SK-N-SH (cell line): ENCODE measurements at regions not wholly inside any gene's neighbourhood (a gene's known extent, or its start where the extent isn't known, plus 50 kb on each side); places are given as distances from the start of the nearest gene placed in this dataset.

Experiments
- CTCF ChIA-PET: fragments of 300-600, 350-600 bp; formaldehyde crosslinking; extraction: SDS; loops from one replicate; lab custom pipeline; 2021; lab: Yijun Ruan, JAX
- POLR2A ChIA-PET: fragments of 350-600 bp; sonication (Branson Sonifier 250); formaldehyde crosslinking; extraction: SDS; loops from one replicate; lab custom pipeline; 2020; ENCODE audit warnings: antibody characterized with exemption, inconsistent platforms; lab: Yijun Ruan, JAX
- DNase-seq: peaks from one replicate; pipeline ENCODE4 v3.0.0; 2012
- H2AFZ ChIP-seq: fragments of 200-600 bp; sonication (generic); 2 replicates; pipeline ENCODE4 v1.8.1; 2016; ENCODE audit warnings: antibody characterized with exemption, mild to moderate bottlenecking, low read depth
- H3F3A ChIP-seq: fragments of 200-600 bp; sonication (generic); replicated peaks from 2 replicates; pipeline ENCODE3; 2016; ENCODE audit warnings: antibody characterized with exemption, mild to moderate bottlenecking; ENCODE audit not compliant: insufficient read depth
- H3K27ac ChIP-seq, 2 experiments: fragments of 200-500 bp in 1 of 2; fragments of 200-600 bp in 1 of 2; sonication (Bioruptor generic) in 1 of 2; sonication (generic), shearing (Covaris generic) in 1 of 2; 2 replicates each; pipeline versions ENCODE4 v1.5.1 to v1.6.1; 2014 to 2016; ENCODE audit warnings: low read depth in 2 of 2, inconsistent platforms in 1 of 2, low read length in 1 of 2, mild to moderate bottlenecking in 1 of 2, mixed read lengths in 1 of 2
- H3K27me3 ChIP-seq: fragments of 200-600 bp; sonication (generic), shearing (Covaris generic); 2 replicates; pipeline ENCODE4 v1.6.1; 2016; ENCODE audit warnings: mixed run types; ENCODE audit not compliant: insufficient read depth
- H3K36me3 ChIP-seq, 2 experiments: fragments of 200-500 bp in 1 of 2; fragments of 200-600 bp in 1 of 2; sonication (Bioruptor generic) in 1 of 2; sonication (generic) in 1 of 2; replicated peaks in 1 of 2; 2 replicates each; pipeline versions ENCODE3 to v1.5.1; 2014 to 2016; ENCODE audit warnings: low read length in 1 of 2, mild to moderate bottlenecking in 1 of 2; ENCODE audit not compliant: insufficient read depth in 2 of 2, control insufficient read depth in 1 of 2
- H3K4me1 ChIP-seq, 2 experiments: fragments of 200-500 bp in 1 of 2; fragments of 200-600 bp in 1 of 2; sonication (Bioruptor generic) in 1 of 2; sonication (generic), shearing (Covaris generic) in 1 of 2; 2 replicates each; pipeline versions ENCODE4 v1.5.1 to v1.6.1; 2014 to 2016; ENCODE audit warnings: low read depth in 1 of 2, low read length in 1 of 2, mixed run types in 1 of 2; ENCODE audit not compliant: insufficient read depth in 2 of 2, control insufficient read depth in 1 of 2
- H3K4me2 ChIP-seq: fragments of 200-600 bp; sonication (generic), shearing (Covaris generic); 2 replicates; pipeline ENCODE4 v1.6.1; 2017; ENCODE audit warnings: mixed run types
- H3K4me3 ChIP-seq, 2 experiments: fragments of 200-500 bp in 1 of 2; fragments of 200-600 bp in 1 of 2; sonication (Bioruptor generic) in 1 of 2; sonication (generic), shearing (Covaris generic) in 1 of 2; 2 replicates each; pipeline versions ENCODE4 v1.5.1 to v1.8.1; 2014 to 2016; ENCODE audit warnings: low read depth in 2 of 2, inconsistent platforms in 1 of 2, low read length in 1 of 2, mild to moderate bottlenecking in 1 of 2, mixed read lengths in 1 of 2, moderate library complexity in 1 of 2
- H3K79me2 ChIP-seq: fragments of 200-600 bp; sonication (generic); 2 replicates; pipeline ENCODE4 v1.8.1; 2017; ENCODE audit warnings: mild to moderate bottlenecking; ENCODE audit not compliant: insufficient read depth
- H3K9ac ChIP-seq: fragments of 200-600 bp; sonication (generic); 2 replicates; pipeline ENCODE4 v1.6.1; 2017; ENCODE audit warnings: mixed run types
- H3K9me2 ChIP-seq: fragments of 200-600 bp; sonication (generic); 2 replicates; pipeline ENCODE4 v1.6.1; 2017; ENCODE audit warnings: mixed run types
- H3K9me3 ChIP-seq: fragments of 200-600 bp; sonication (generic); 2 replicates; pipeline ENCODE4 v1.6.1; 2017; ENCODE audit warnings: mixed run types, mild to moderate bottlenecking, moderate library complexity
- H4K20me1 ChIP-seq: fragments of 200-600 bp; sonication (generic); 2 replicates; pipeline ENCODE4 v1.6.1; 2017; ENCODE audit warnings: mild to moderate bottlenecking, mixed run types; ENCODE audit not compliant: insufficient read depth
- EP300 ChIP-seq, 2 experiments: IDR thresholded peaks; 2 replicates each; pipeline versions ENCODE4 v1.4.0 to v1.6.1; 2012; ENCODE audit warnings: borderline replicate concordance in 1 of 2, low read depth in 1 of 2, low read length in 1 of 2
- EZH2phosphoT487 ChIP-seq: fragments of 200-600 bp; sonication (generic); IDR thresholded peaks from 2 replicates; pipeline ENCODE4 v1.6.1; 2017; ENCODE audit warnings: low read depth, mixed run types, mild to moderate bottlenecking, antibody characterized with exemption, moderate library complexity, borderline replicate concordance
- FOSL2 ChIP-seq: IDR thresholded peaks from 2 replicates; pipeline ENCODE4 v1.4.0; 2012; ENCODE audit warnings: low read depth, mild to moderate bottlenecking, moderate library complexity, borderline replicate concordance
- FOXJ3 ChIP-seq: sonication (generic); formaldehyde crosslinking; IDR thresholded peaks from 2 replicates; pipeline ENCODE4 v1.5.1; 2020; ENCODE audit warnings: mild to moderate bottlenecking, missing genetic modification reagents
- FOXM1 ChIP-seq: IDR thresholded peaks from 2 replicates; pipeline ENCODE4 v1.4.0; 2012; ENCODE audit warnings: low read depth, mild to moderate bottlenecking
- GATA2 ChIP-seq: sonication (generic); formaldehyde crosslinking; IDR thresholded peaks from 2 replicates; pipeline ENCODE4 v1.5.0; 2020; ENCODE audit warnings: mild to moderate bottlenecking, missing genetic modification reagents
- JUND ChIP-seq: IDR thresholded peaks from 2 replicates; pipeline ENCODE4 v1.4.0; 2012
- MXI1 ChIP-seq: IDR thresholded peaks from 2 replicates; pipeline ENCODE4 v1.6.1; 2012; ENCODE audit warnings: mild to moderate bottlenecking, low read depth, low read length, improper control_type of control experiment
- NRF1 ChIP-seq: IDR thresholded peaks from 2 replicates; pipeline ENCODE4 v1.6.1; 2012; ENCODE audit warnings: low read depth, mild to moderate bottlenecking, low read length
- POLR2AphosphoS5 ChIP-seq: IDR thresholded peaks from 2 replicates; pipeline ENCODE4 v1.6.1; 2012; ENCODE audit warnings: low read depth, low read length
- RFX5 ChIP-seq: IDR thresholded peaks from 2 replicates; pipeline ENCODE4 v1.6.1; 2012; ENCODE audit warnings: mild to moderate bottlenecking, improper control_type of control experiment, low read length
- RXRA ChIP-seq: IDR thresholded peaks from 2 replicates; pipeline ENCODE4 v1.4.0; 2012; ENCODE audit warnings: low read depth, mild to moderate bottlenecking, borderline replicate concordance
- SIN3A ChIP-seq: IDR thresholded peaks from 2 replicates; pipeline ENCODE4 v1.6.1; 2012; ENCODE audit warnings: low read depth, mild to moderate bottlenecking, low read length, moderate library complexity, borderline replicate concordance
- YY1 ChIP-seq: IDR thresholded peaks from 2 replicates; pipeline ENCODE4 v1.4.0; 2012; ENCODE audit warnings: low read depth, mild to moderate bottlenecking
- WGBS: methylation state at CpG from one replicate; pipeline ENCODE4 v1.1.6; 2017; ENCODE audit warnings: low lambda C conversion rate; 5-methylcytosine and 5-hydroxymethylcytosine counted together
- TF ChIP-seq, protein P1 (sequence below): IDR thresholded peaks from 2 replicates; pipeline ENCODE4 v1.6.1; 2012; ENCODE audit warnings: mild to moderate bottlenecking, low read depth, low read length, moderate library complexity
- TF ChIP-seq, protein P2 (sequence below): IDR thresholded peaks from 2 replicates; pipeline ENCODE4 v1.4.0; 2012; ENCODE audit warnings: low read depth, borderline replicate concordance
- TF ChIP-seq, protein P3 (sequence below): IDR thresholded peaks from 2 replicates; pipeline ENCODE4 v1.4.0; 2012; ENCODE audit warnings: low read depth, borderline replicate concordance
- TF ChIP-seq, protein P4 (sequence below): IDR thresholded peaks from 2 replicates; pipeline ENCODE4; 2012

DNA sequence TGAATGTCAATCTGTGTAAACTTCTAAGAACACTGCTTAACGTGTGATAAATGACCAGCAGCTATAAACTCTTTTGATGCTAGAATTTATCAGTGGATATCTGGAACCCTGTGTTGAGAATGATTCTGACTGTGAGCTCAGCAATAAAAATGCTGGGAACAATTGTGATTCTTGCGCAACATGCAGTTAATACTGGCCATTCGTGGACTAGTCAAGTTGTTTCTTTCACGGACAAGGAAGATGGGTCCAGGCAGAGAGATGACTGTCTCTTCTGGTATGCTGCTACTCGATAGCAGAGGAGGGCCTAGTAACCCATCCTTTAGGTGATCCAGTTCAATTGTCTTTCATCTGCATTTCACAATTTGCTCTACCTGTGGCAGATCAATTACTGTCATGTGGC is 394.8 kb upstream of the IGFBP3 start (continued):
- TF ChIP-seq, protein P1, sequence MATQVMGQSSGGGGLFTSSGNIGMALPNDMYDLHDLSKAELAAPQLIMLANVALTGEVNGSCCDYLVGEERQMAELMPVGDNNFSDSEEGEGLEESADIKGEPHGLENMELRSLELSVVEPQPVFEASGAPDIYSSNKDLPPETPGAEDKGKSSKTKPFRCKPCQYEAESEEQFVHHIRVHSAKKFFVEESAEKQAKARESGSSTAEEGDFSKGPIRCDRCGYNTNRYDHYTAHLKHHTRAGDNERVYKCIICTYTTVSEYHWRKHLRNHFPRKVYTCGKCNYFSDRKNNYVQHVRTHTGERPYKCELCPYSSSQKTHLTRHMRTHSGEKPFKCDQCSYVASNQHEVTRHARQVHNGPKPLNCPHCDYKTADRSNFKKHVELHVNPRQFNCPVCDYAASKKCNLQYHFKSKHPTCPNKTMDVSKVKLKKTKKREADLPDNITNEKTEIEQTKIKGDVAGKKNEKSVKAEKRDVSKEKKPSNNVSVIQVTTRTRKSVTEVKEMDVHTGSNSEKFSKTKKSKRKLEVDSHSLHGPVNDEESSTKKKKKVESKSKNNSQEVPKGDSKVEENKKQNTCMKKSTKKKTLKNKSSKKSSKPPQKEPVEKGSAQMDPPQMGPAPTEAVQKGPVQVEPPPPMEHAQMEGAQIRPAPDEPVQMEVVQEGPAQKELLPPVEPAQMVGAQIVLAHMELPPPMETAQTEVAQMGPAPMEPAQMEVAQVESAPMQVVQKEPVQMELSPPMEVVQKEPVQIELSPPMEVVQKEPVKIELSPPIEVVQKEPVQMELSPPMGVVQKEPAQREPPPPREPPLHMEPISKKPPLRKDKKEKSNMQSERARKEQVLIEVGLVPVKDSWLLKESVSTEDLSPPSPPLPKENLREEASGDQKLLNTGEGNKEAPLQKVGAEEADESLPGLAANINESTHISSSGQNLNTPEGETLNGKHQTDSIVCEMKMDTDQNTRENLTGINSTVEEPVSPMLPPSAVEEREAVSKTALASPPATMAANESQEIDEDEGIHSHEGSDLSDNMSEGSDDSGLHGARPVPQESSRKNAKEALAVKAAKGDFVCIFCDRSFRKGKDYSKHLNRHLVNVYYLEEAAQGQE = no peak
- TF ChIP-seq FOSL2 = no peak
- TF ChIP-seq SIN3A = no peak
- TF ChIP-seq RFX5 = no peak
- TF ChIP-seq MXI1 = no peak
- TF ChIP-seq, all 33 proteins: peak for 0

GRCh38 chr7:46301677-46302076 is 380.6 kb upstream of the IGFBP3 start:
- ChIA-PET POLR2A (no interaction called here), CTCF (no interaction called here)
- H3K27ac ChIP-seq = no peak overlapping the region
- H3K9ac ChIP-seq = no peak overlapping the region
- no peak overlapping the region for H3K4me2 ChIP-seq
- no peaks in the 10 kb centered on the region for H3K27me3 ChIP-seq
- H3K4me3 ChIP-seq = no peak overlapping the region
- no peaks in the 10 kb centered on the region for H3K79me2 ChIP-seq
- H3K4me1 ChIP-seq = no peaks in the 10 kb centered on the region
- H3K9me2 ChIP-seq = no peaks in the 10 kb centered on the region; the same call in 1 of the 2 replicates
- peaks cover 19% of the 10 kb centered on the region; the same call in 1 of the 2 replicates for H3K9me3 ChIP-seq
- no peak overlapping the region for H2AFZ ChIP-seq
- 58% methylated on average over 1 of the region's 1 CpG for WGBS
- no peaks in the 10 kb centered on the region for H3K36me3 ChIP-seq
- no peak for DNase-seq
- H3F3A ChIP-seq = no peaks in the 10 kb centered on the region
- no peak for TF ChIP-seq FOXJ3
- no peak for TF ChIP-seq NRF1
- no peak for TF ChIP-seq YY1
- no peak for TF ChIP-seq POLR2AphosphoS5
- TF ChIP-seq RXRA = no peak
- TF ChIP-seq FOXM1 = no peak
- TF ChIP-seq, protein P2, sequence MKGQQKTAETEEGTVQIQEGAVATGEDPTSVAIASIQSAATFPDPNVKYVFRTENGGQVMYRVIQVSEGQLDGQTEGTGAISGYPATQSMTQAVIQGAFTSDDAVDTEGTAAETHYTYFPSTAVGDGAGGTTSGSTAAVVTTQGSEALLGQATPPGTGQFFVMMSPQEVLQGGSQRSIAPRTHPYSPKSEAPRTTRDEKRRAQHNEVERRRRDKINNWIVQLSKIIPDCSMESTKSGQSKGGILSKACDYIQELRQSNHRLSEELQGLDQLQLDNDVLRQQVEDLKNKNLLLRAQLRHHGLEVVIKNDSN = no peak
- no peak for TF ChIP-seq EP300 (IDR thresholded peaks at IDR 0.05; ENCODE audit: borderline replicate concordance in 1 of 2, low read depth in 1 of 2, low read length in 1 of 2)
- TF ChIP-seq EZH2phosphoT487 = no peak
- TF ChIP-seq SIN3A = no peak
- TF ChIP-seq, protein P3, sequence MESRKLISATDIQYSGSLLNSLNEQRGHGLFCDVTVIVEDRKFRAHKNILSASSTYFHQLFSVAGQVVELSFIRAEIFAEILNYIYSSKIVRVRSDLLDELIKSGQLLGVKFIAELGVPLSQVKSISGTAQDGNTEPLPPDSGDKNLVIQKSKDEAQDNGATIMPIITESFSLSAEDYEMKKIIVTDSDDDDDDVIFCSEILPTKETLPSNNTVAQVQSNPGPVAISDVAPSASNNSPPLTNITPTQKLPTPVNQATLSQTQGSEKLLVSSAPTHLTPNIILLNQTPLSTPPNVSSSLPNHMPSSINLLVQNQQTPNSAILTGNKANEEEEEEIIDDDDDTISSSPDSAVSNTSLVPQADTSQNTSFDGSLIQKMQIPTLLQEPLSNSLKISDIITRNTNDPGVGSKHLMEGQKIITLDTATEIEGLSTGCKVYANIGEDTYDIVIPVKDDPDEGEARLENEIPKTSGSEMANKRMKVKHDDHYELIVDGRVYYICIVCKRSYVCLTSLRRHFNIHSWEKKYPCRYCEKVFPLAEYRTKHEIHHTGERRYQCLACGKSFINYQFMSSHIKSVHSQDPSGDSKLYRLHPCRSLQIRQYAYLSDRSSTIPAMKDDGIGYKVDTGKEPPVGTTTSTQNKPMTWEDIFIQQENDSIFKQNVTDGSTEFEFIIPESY = no peak
- no peak for TF ChIP-seq GATA2 (CRISPR knock-in tag)
- TF ChIP-seq, protein P1 = no peak
- no peak for TF ChIP-seq JUND
- TF ChIP-seq, protein P4, sequence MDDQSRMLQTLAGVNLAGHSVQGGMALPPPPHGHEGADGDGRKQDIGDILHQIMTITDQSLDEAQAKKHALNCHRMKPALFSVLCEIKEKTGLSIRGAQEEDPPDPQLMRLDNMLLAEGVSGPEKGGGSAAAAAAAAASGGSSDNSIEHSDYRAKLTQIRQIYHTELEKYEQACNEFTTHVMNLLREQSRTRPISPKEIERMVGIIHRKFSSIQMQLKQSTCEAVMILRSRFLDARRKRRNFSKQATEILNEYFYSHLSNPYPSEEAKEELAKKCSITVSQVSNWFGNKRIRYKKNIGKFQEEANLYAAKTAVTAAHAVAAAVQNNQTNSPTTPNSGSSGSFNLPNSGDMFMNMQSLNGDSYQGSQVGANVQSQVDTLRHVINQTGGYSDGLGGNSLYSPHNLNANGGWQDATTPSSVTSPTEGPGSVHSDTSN = no peak
- no peaks in the 10 kb centered on the region for H4K20me1 ChIP-seq
